Neural progenitor cell (in vitro differentiated cells): ENCODE measurements at regions not wholly inside any gene's neighbourhood (a gene's known extent, or its start where the extent isn't known, plus 50 kb on each side); places are given as distances from the start of the nearest gene placed in this dataset.

Experiments used
- DNase-seq: peaks from one replicate; pipeline ENCODE4 v3.0.0-alpha.2; 2016; ENCODE audit warnings: low spot score
- H2AFZ ChIP-seq: fragments of 200-600 bp; sonication (generic); replicated peaks from 2 replicates; pipeline ENCODE4 v1.6.1; 2016; ENCODE audit warnings: antibody characterized with exemption
- H3F3A ChIP-seq: fragments of 200-600 bp; sonication (generic); 2 replicates; pipeline ENCODE4 v1.6.1; 2016; ENCODE audit warnings: antibody characterized with exemption, low read depth
- H3K27ac ChIP-seq: fragments of 200-600 bp; sonication (generic); 2 replicates; pipeline ENCODE4 v1.5.1; 2016; ENCODE audit warnings: mild to moderate bottlenecking
- H3K27me3 ChIP-seq: fragments of 200-600 bp; sonication (generic); 2 replicates; pipeline ENCODE4 v1.6.1; 2016; ENCODE audit warnings: mild to moderate bottlenecking, moderate library complexity
- H3K36me3 ChIP-seq: fragments of 200-600 bp; sonication (generic); 2 replicates; pipeline ENCODE4 v1.5.1; 2016
- H3K4me1 ChIP-seq: fragments of 200-600 bp; sonication (generic); 2 replicates; pipeline ENCODE4 v1.6.1; 2016; ENCODE audit warnings: mixed run types
- H3K4me2 ChIP-seq: fragments of 200-600 bp; sonication (generic); 2 replicates; pipeline ENCODE4 v1.6.1; 2016
- H3K4me3 ChIP-seq: fragments of 200-600 bp; sonication (generic); 2 replicates; pipeline ENCODE4 v1.5.1; 2016
- H3K79me2 ChIP-seq: fragments of 200-600 bp; sonication (generic); 2 replicates; pipeline ENCODE4 v1.6.1; 2016; ENCODE audit warnings: low read depth
- H3K9ac ChIP-seq: fragments of 200-600 bp; sonication (generic); 2 replicates; pipeline ENCODE4 v1.6.1; 2016
- H3K9me3 ChIP-seq: fragments of 200-600 bp; sonication (generic); 2 replicates; pipeline ENCODE4 v1.5.1; 2016; ENCODE audit warnings: low read depth
- H4K20me1 ChIP-seq: fragments of 200-600 bp; sonication (generic); 2 replicates; pipeline ENCODE4 v1.6.1; 2016; ENCODE audit warnings: low read depth
- H3K27ac Mint-ChIP-seq: 3 replicates; pipeline ENCODE4 v1.8.0; 2021; ENCODE audit warnings: mixed read lengths
- H3K27me3 Mint-ChIP-seq: 2 replicates; pipeline ENCODE4 v1.8.0; 2022; ENCODE audit warnings: low read depth, mild to moderate bottlenecking, inconsistent platforms, moderate library complexity, mixed read lengths; ENCODE audit not compliant: insufficient read depth
- H3K36me3 Mint-ChIP-seq: 3 replicates; pipeline ENCODE4 v1.8.0; 2021; ENCODE audit warnings: mixed read lengths
- H3K4me1 Mint-ChIP-seq: 3 replicates; pipeline ENCODE4 v1.8.0; 2021; ENCODE audit warnings: mixed read lengths
- H3K4me3 Mint-ChIP-seq: 3 replicates; pipeline ENCODE4 v1.8.0; 2021; ENCODE audit warnings: mild to moderate bottlenecking, moderate library complexity, mixed read lengths
- H3K9me3 Mint-ChIP-seq: 3 replicates; pipeline ENCODE4 v1.8.0; 2020; ENCODE audit warnings: mixed read lengths
- CTCF ChIP-seq: fragments of 200-600 bp; sonication (generic); IDR thresholded peaks from 2 replicates; pipeline ENCODE4 v1.5.1; 2017; ENCODE audit warnings: antibody characterized with exemption, mild to moderate bottlenecking
- EZH2 ChIP-seq: fragments of 200-600 bp; sonication (generic); IDR thresholded peaks from 2 replicates; pipeline ENCODE4 v1.6.1; 2017; ENCODE audit warnings: antibody characterized with exemption, mild to moderate bottlenecking, moderate library complexity
- EZH2phosphoT487 ChIP-seq: fragments of 200-600 bp; sonication (generic); IDR thresholded peaks from 2 replicates; pipeline ENCODE4 v1.6.1; 2017; ENCODE audit warnings: antibody characterized with exemption

GRCh38 chrX:16251782-16252181 is 84.5 kb downstream of the MAGEB17 start:
- Mint-ChIP-seq H3K27ac (no peak overlapping the region), H3K36me3 (no peaks in the 10 kb centered on the region)

GRCh38 chrX:16258882-16259281 is 91.6 kb downstream of the MAGEB17 start:
- peak overlapping the region; percentile 83 for H2AFZ ChIP-seq
- Mint-ChIP-seq H3K27ac (no peak overlapping the region), H3K9me3 (no peaks in the 10 kb centered on the region), H3K27me3 (peaks cover 2% of the 10 kb centered on the region), H3K4me3 (no peak overlapping the region), H3K4me1 (no peaks in the 10 kb centered on the region), H3K36me3 (no peaks in the 10 kb centered on the region)
- H3K79me2 ChIP-seq: no peaks in the 10 kb centered on the region
- peaks cover 6% of the 10 kb centered on the region for H3K4me1 ChIP-seq
- no peak overlapping the region for H3K27ac ChIP-seq
- H3F3A ChIP-seq: peaks cover 7% of the 10 kb centered on the region
- H3K9me3 ChIP-seq: no peaks in the 10 kb centered on the region
- H3K4me2 ChIP-seq: no peak overlapping the region
- TF ChIP-seq EZH2 (no peak), CTCF (no peak), EZH2phosphoT487 (no peak)
- no peaks in the 10 kb centered on the region for H3K36me3 ChIP-seq
- DNase-seq: no peak
- H3K4me3 ChIP-seq: no peak overlapping the region
- no peaks in the 10 kb centered on the region for H4K20me1 ChIP-seq
- no peaks in the 10 kb centered on the region for H3K27me3 ChIP-seq
- H3K9ac ChIP-seq: no peak overlapping the region

More at GRCh38 chrX:16251782-16252181, 84.5 kb downstream of the MAGEB17 start:
- H3K4me3 ChIP-seq: no peak overlapping the region
- H3K27me3 ChIP-seq: no peaks in the 10 kb centered on the region
- no peaks in the 10 kb centered on the region for H3K4me1 Mint-ChIP-seq
- DNase-seq: no peak
- H3K9me3 Mint-ChIP-seq: no peaks in the 10 kb centered on the region
- no peak overlapping the region for H3K4me2 ChIP-seq
- no peaks in the 10 kb centered on the region for H3K79me2 ChIP-seq
- peak overlapping the region; percentile 83 for H2AFZ ChIP-seq
- H3K9ac ChIP-seq: no peak overlapping the region
- no peak overlapping the region for H3K27ac ChIP-seq
- H4K20me1 ChIP-seq: no peaks in the 10 kb centered on the region
- peaks cover 11% of the 10 kb centered on the region for H3K4me1 ChIP-seq
- TF ChIP-seq CTCF: no peak
- no peak for TF ChIP-seq EZH2phosphoT487
- no peak for TF ChIP-seq EZH2
- H3K4me3 Mint-ChIP-seq: no peak overlapping the region
- no peaks in the 10 kb centered on the region for H3K27me3 Mint-ChIP-seq
- no peaks in the 10 kb centered on the region for H3F3A ChIP-seq
- no peaks in the 10 kb centered on the region for H3K36me3 ChIP-seq
- no peaks in the 10 kb centered on the region for H3K9me3 ChIP-seq

GRCh38 chrX:16267431-16267830 is 100.2 kb downstream of the MAGEB17 start:
- DNase-seq: no peak
- Mint-ChIP-seq H3K4me3 (no peak overlapping the region), H3K4me1 (no peaks in the 10 kb centered on the region), H3K9me3 (peaks cover 5% of the 10 kb centered on the region), H3K27ac (no peak overlapping the region), H3K27me3 (no peaks in the 10 kb centered on the region), H3K36me3 (no peaks in the 10 kb centered on the region)
- H3K79me2 ChIP-seq: no peaks in the 10 kb centered on the region
- H3K4me3 ChIP-seq: no peak overlapping the region
- peaks cover 2% of the 10 kb centered on the region for H3F3A ChIP-seq
- H3K27me3 ChIP-seq: no peaks in the 10 kb centered on the region
- no peak overlapping the region for H3K27ac ChIP-seq
- TF ChIP-seq CTCF (no peak), EZH2phosphoT487 (no peak), EZH2 (no peak)
- no peak overlapping the region for H2AFZ ChIP-seq
- no peak overlapping the region for H3K4me2 ChIP-seq
- H3K9ac ChIP-seq: no peak overlapping the region
- no peaks in the 10 kb centered on the region for H4K20me1 ChIP-seq
- no peaks in the 10 kb centered on the region for H3K36me3 ChIP-seq
- peaks cover 2% of the 10 kb centered on the region for H3K4me1 ChIP-seq
- peaks cover 4% of the 10 kb centered on the region for H3K9me3 ChIP-seq
